ENCODE measurements at regions not wholly inside any gene's neighbourhood (a gene's known extent, or its start where the extent isn't known, plus 50 kb on each side); places are given as distances from the start of the nearest gene placed in this dataset.
"Not testable (repeated sequence)": the region's sequence is repeated elsewhere in the genome, so short reads cannot be mapped to it uniquely, and the experiment has no call there.

- not testable (repeated sequence) for H3K27ac ChIP-seq (ENCODE audit: low read depth, low read length); H3K36me3 ChIP-seq (ENCODE audit: control insufficient read depth in 1 of 2, insufficient read depth in 2 of 2, low read length in 2 of 2); H3K27me3 ChIP-seq (ENCODE audit: insufficient read depth, low read length); DNase-seq; H3K79me2 ChIP-seq (ENCODE audit: control insufficient read depth, insufficient read depth, low read length, poor library complexity); H3K14ac ChIP-seq (ENCODE audit: low read length); H2AK5ac ChIP-seq (ENCODE audit: low read length); H3K79me1 ChIP-seq (ENCODE audit: low read length); H2BK12ac ChIP-seq (ENCODE audit: low read length); H4K12ac ChIP-seq (ENCODE audit: low read depth, low read length); H3K9ac ChIP-seq (ENCODE audit: low read length); H3K9me3 ChIP-seq (ENCODE audit: insufficient read depth, low read depth, low read length); H3K4me2 ChIP-seq (ENCODE audit: low read length); H2BK5ac ChIP-seq (ENCODE audit: low read depth, low read length, poor library complexity); H3K4me3 ChIP-seq (ENCODE audit: low read depth, low read length); H2BK120ac ChIP-seq (ENCODE audit: insufficient read depth, low read length, poor library complexity); H3K18ac ChIP-seq (ENCODE audit: low read length); H3K4ac ChIP-seq (ENCODE audit: low read depth, low read length); H4K8ac ChIP-seq (ENCODE audit: low read depth, low read length); H3K23ac ChIP-seq (ENCODE audit: low read length); H3K4me1 ChIP-seq (ENCODE audit: control insufficient read depth in 1 of 2, insufficient read depth in 2 of 2, low read length in 2 of 2); H4K91ac ChIP-seq (ENCODE audit: low read depth, low read length); H2AFZ ChIP-seq (ENCODE audit: insufficient read depth, low read length, poor library complexity)
- no CpG with 5 or more reads among the region's 2 CpGs for WGBS (ENCODE audit: extremely low coverage, insufficient coverage, insufficient read length)
These were observed 142.1 kb downstream of the SPATA31A6 start for GRCh38 chr9:42325561-42325960.

- H3K4me3 ChIP-seq (ENCODE audit: low read depth, low read length); H2AK5ac ChIP-seq (ENCODE audit: low read length); H2BK120ac ChIP-seq (ENCODE audit: insufficient read depth, low read length, poor library complexity); H3K79me1 ChIP-seq (ENCODE audit: low read length); H3K18ac ChIP-seq (ENCODE audit: low read length); H4K91ac ChIP-seq (ENCODE audit: low read depth, low read length); H3K9ac ChIP-seq (ENCODE audit: low read length); H3K27me3 ChIP-seq (ENCODE audit: insufficient read depth, low read length); H3K9me3 ChIP-seq (ENCODE audit: insufficient read depth, low read depth, low read length); H3K36me3 ChIP-seq (ENCODE audit: control insufficient read depth in 1 of 2, insufficient read depth in 2 of 2, low read length in 2 of 2); H3K4ac ChIP-seq (ENCODE audit: low read depth, low read length); H2BK12ac ChIP-seq (ENCODE audit: low read length); H2BK5ac ChIP-seq (ENCODE audit: low read depth, low read length, poor library complexity); H3K4me1 ChIP-seq (ENCODE audit: control insufficient read depth in 1 of 2, insufficient read depth in 2 of 2, low read length in 2 of 2); H2AFZ ChIP-seq (ENCODE audit: insufficient read depth, low read length, poor library complexity); H3K27ac ChIP-seq (ENCODE audit: low read depth, low read length); H4K12ac ChIP-seq (ENCODE audit: low read depth, low read length); H3K4me2 ChIP-seq (ENCODE audit: low read length); H3K79me2 ChIP-seq (ENCODE audit: control insufficient read depth, insufficient read depth, low read length, poor library complexity); H4K8ac ChIP-seq (ENCODE audit: low read depth, low read length); DNase-seq; H3K14ac ChIP-seq (ENCODE audit: low read length); H3K23ac ChIP-seq (ENCODE audit: low read length): not testable (repeated sequence)
- whole genome bisulfite sequencing (ENCODE audit: extremely low coverage, insufficient coverage, insufficient read length) = no CpG with 5 or more reads among the region's 2 CpGs
These were observed 143.0 kb downstream of the SPATA31A6 start for GRCh38 chr9:42326482-42326881.

- not testable (repeated sequence) for H3K36me3 ChIP-seq (ENCODE audit: control insufficient read depth in 1 of 2, insufficient read depth in 2 of 2, low read length in 2 of 2); H3K9ac ChIP-seq (ENCODE audit: low read length); H2BK5ac ChIP-seq (ENCODE audit: low read depth, low read length, poor library complexity); H2AK5ac ChIP-seq (ENCODE audit: low read length); H4K91ac ChIP-seq (ENCODE audit: low read depth, low read length); H3K4ac ChIP-seq (ENCODE audit: low read depth, low read length); H3K4me1 ChIP-seq (ENCODE audit: control insufficient read depth in 1 of 2, insufficient read depth in 2 of 2, low read length in 2 of 2); H3K79me2 ChIP-seq (ENCODE audit: control insufficient read depth, insufficient read depth, low read length, poor library complexity); H4K8ac ChIP-seq (ENCODE audit: low read depth, low read length); H3K27ac ChIP-seq (ENCODE audit: low read depth, low read length); H3K18ac ChIP-seq (ENCODE audit: low read length); H2AFZ ChIP-seq (ENCODE audit: insufficient read depth, low read length, poor library complexity); H3K14ac ChIP-seq (ENCODE audit: low read length); H3K23ac ChIP-seq (ENCODE audit: low read length); H2BK120ac ChIP-seq (ENCODE audit: insufficient read depth, low read length, poor library complexity); H2BK12ac ChIP-seq (ENCODE audit: low read length); H3K4me2 ChIP-seq (ENCODE audit: low read length); H3K4me3 ChIP-seq (ENCODE audit: low read depth, low read length); H3K79me1 ChIP-seq (ENCODE audit: low read length); H3K9me3 ChIP-seq (ENCODE audit: insufficient read depth, low read depth, low read length); H3K27me3 ChIP-seq (ENCODE audit: insufficient read depth, low read length); H4K12ac ChIP-seq (ENCODE audit: low read depth, low read length)
- DNase-seq = peak in 1 of 2 donors; percentile 55
These were observed 151.9 kb downstream of the SPATA31A6 start for GRCh38 chr9:42335342-42335741.

- H2BK5ac ChIP-seq (ENCODE audit: low read depth, low read length, poor library complexity); H3K4me1 ChIP-seq (ENCODE audit: control insufficient read depth in 1 of 2, insufficient read depth in 2 of 2, low read length in 2 of 2); H3K18ac ChIP-seq (ENCODE audit: low read length); H3K27me3 ChIP-seq (ENCODE audit: insufficient read depth, low read length); H2AFZ ChIP-seq (ENCODE audit: insufficient read depth, low read length, poor library complexity); H3K4ac ChIP-seq (ENCODE audit: low read depth, low read length); H3K79me1 ChIP-seq (ENCODE audit: low read length); H2BK120ac ChIP-seq (ENCODE audit: insufficient read depth, low read length, poor library complexity); H4K91ac ChIP-seq (ENCODE audit: low read depth, low read length); H2AK5ac ChIP-seq (ENCODE audit: low read length); H3K36me3 ChIP-seq (ENCODE audit: control insufficient read depth in 1 of 2, insufficient read depth in 2 of 2, low read length in 2 of 2); H2BK12ac ChIP-seq (ENCODE audit: low read length); H3K14ac ChIP-seq (ENCODE audit: low read length); H3K9ac ChIP-seq (ENCODE audit: low read length); H4K12ac ChIP-seq (ENCODE audit: low read depth, low read length); H3K4me3 ChIP-seq (ENCODE audit: low read depth, low read length); H3K4me2 ChIP-seq (ENCODE audit: low read length); H3K79me2 ChIP-seq (ENCODE audit: control insufficient read depth, insufficient read depth, low read length, poor library complexity); H3K9me3 ChIP-seq (ENCODE audit: insufficient read depth, low read depth, low read length); H4K8ac ChIP-seq (ENCODE audit: low read depth, low read length); H3K27ac ChIP-seq (ENCODE audit: low read depth, low read length); H3K23ac ChIP-seq (ENCODE audit: low read length): not testable (repeated sequence)
- peak; percentile 30 to 39 for DNase-seq
- no CpG with 5 or more reads among the region's 7 CpGs for WGBS (ENCODE audit: extremely low coverage, insufficient coverage, insufficient read length)
These were observed 152.7 kb downstream of the SPATA31A6 start for GRCh38 chr9:42335984-42336657.
